ENCODE measurements at regions not wholly inside any gene's neighbourhood (a gene's known extent, or its start where the extent isn't known, plus 50 kb on each side); places are given as distances from the start of the nearest gene placed in this dataset.

GRCh38 chr2:12652723-12653122 is 64.0 kb upstream of the TRIB2 start:
- no peak for DNase-seq (ENCODE audit: extremely low read depth, low read depth)
- no peak for TF ChIP-seq CTCF (IDR thresholded peaks at IDR 0.05; ENCODE audit: low read depth, low read length)

- no peak for DNase-seq (ENCODE audit: extremely low read depth, low read depth)
- no peak for TF ChIP-seq CTCF (IDR thresholded peaks at IDR 0.05; ENCODE audit: low read depth, low read length)
These were observed 59.2 kb upstream of the TRIB2 start for GRCh38 chr2:12657560-12657959.

GRCh38 chr2:12658310-12658945 is 58.3 kb upstream of the TRIB2 start:
- DNase-seq (ENCODE audit: extremely low read depth, low read depth), result no peak

GRCh38 chr2:12661489-12661888 is 55.2 kb upstream of the TRIB2 start:
- peak; percentile 25 for DNase-seq (ENCODE audit: extremely low read depth, low read depth)
- no peak for TF ChIP-seq CTCF (IDR thresholded peaks at IDR 0.05; ENCODE audit: low read depth, low read length)

More at GRCh38 chr2:12658310-12658945, 58.3 kb upstream of the TRIB2 start:
- TF ChIP-seq CTCF (IDR thresholded peaks at IDR 0.05; ENCODE audit: low read depth, low read length), result no peak

- TF ChIP-seq CTCF (IDR thresholded peaks at IDR 0.05; ENCODE audit: low read depth, low read length), result no peak
- no peak for DNase-seq (ENCODE audit: extremely low read depth, low read depth)
These were observed 53.3 kb upstream of the TRIB2 start for GRCh38 chr2:12663306-12664037.

GRCh38 chr2:12665334-12665733 is 51.4 kb upstream of the TRIB2 start:
- no peak for TF ChIP-seq CTCF (IDR thresholded peaks at IDR 0.05; ENCODE audit: low read depth, low read length)

GRCh38 chr2:12666445-12666844 is 50.3 kb upstream of the TRIB2 start:
- DNase-seq (ENCODE audit: extremely low read depth, low read depth), result no peak
- no peak for TF ChIP-seq CTCF (IDR thresholded peaks at IDR 0.05; ENCODE audit: low read depth, low read length)

More at GRCh38 chr2:12665334-12665733, 51.4 kb upstream of the TRIB2 start:
- no peak for DNase-seq (ENCODE audit: extremely low read depth, low read depth)

Data from AG09319 (cell line).